Trophoblast cell (in vitro differentiated cells and primary cell): ENCODE measurements at regions not wholly inside any gene's neighbourhood (a gene's known extent, or its start where the extent isn't known, plus 50 kb on each side); places are given as distances from the start of the nearest gene placed in this dataset.

Source experiments
- DNase-seq, 2 donors: peaks; one replicate each; pipeline ENCODE4 v3.0.0-alpha.2; 2016
- H2AFZ ChIP-seq: 2 replicates; pipeline ENCODE4 v1.6.1; 2013; ENCODE audit warnings: low read length, moderate library complexity, mild to moderate bottlenecking; ENCODE audit not compliant: insufficient read depth, poor library complexity
- H2AK5ac ChIP-seq: 2 replicates; pipeline ENCODE4 v1.6.1; 2013; ENCODE audit warnings: mild to moderate bottlenecking, low read length
- H2BK120ac ChIP-seq: 2 replicates; pipeline ENCODE4 v1.6.1; 2013; ENCODE audit warnings: low read length, mild to moderate bottlenecking, moderate library complexity; ENCODE audit not compliant: insufficient read depth, poor library complexity
- H2BK12ac ChIP-seq: 2 replicates; pipeline ENCODE4 v1.6.1; 2013; ENCODE audit warnings: mild to moderate bottlenecking, low read length, moderate library complexity
- H2BK5ac ChIP-seq: 2 replicates; pipeline ENCODE4 v1.6.1; 2013; ENCODE audit warnings: low read length, low read depth, moderate library complexity, mild to moderate bottlenecking; ENCODE audit not compliant: poor library complexity
- H3K14ac ChIP-seq: 2 replicates; pipeline ENCODE4 v1.6.1; 2013; ENCODE audit warnings: mild to moderate bottlenecking, low read length
- H3K18ac ChIP-seq: 2 replicates; pipeline ENCODE4 v1.6.1; 2013; ENCODE audit warnings: mild to moderate bottlenecking, low read length
- H3K23ac ChIP-seq: 2 replicates; pipeline ENCODE4 v1.6.1; 2013; ENCODE audit warnings: low read length
- H3K27ac ChIP-seq: 2 replicates; pipeline ENCODE4 v1.5.1; 2013; ENCODE audit warnings: low read depth, mild to moderate bottlenecking, inconsistent platforms, low read length, moderate library complexity
- H3K27me3 ChIP-seq: 2 replicates; pipeline ENCODE4 v1.6.1; 2013; ENCODE audit warnings: inconsistent platforms, mild to moderate bottlenecking, low read length, moderate library complexity; ENCODE audit not compliant: insufficient read depth
- H3K36me3 ChIP-seq, 2 experiments: 1 replicate in 1 of 2; 2 replicates in 1 of 2; pipeline ENCODE4 v1.6.1; 2013; ENCODE audit warnings: low read length in 2 of 2, mild to moderate bottlenecking in 2 of 2, moderate library complexity in 1 of 2; ENCODE audit not compliant: insufficient read depth in 2 of 2, control insufficient read depth in 1 of 2
- H3K4ac ChIP-seq: 2 replicates; pipeline ENCODE4 v1.6.1; 2013; ENCODE audit warnings: low read depth, mild to moderate bottlenecking, low read length, moderate library complexity
- H3K4me1 ChIP-seq, 2 experiments: 1 replicate in 1 of 2; 2 replicates in 1 of 2; pipeline ENCODE4 v1.6.1; 2013; ENCODE audit warnings: low read length in 2 of 2, mild to moderate bottlenecking in 2 of 2, moderate library complexity in 1 of 2; ENCODE audit not compliant: insufficient read depth in 2 of 2, control insufficient read depth in 1 of 2
- H3K4me2 ChIP-seq: 2 replicates; pipeline ENCODE4 v1.6.1; 2013; ENCODE audit warnings: inconsistent platforms, mild to moderate bottlenecking, low read length, moderate library complexity
- H3K4me3 ChIP-seq: 2 replicates; pipeline ENCODE4 v1.5.1; 2013; ENCODE audit warnings: mild to moderate bottlenecking, low read depth, low read length, inconsistent platforms
- H3K79me1 ChIP-seq: one replicate; pipeline ENCODE4 v1.6.1; 2013; ENCODE audit warnings: low read length
- H3K79me2 ChIP-seq: 2 replicates; pipeline ENCODE4 v1.6.1; 2013; ENCODE audit warnings: low read length, mild to moderate bottlenecking; ENCODE audit not compliant: control insufficient read depth, insufficient read depth, poor library complexity
- H3K9ac ChIP-seq: 2 replicates; pipeline ENCODE4 v1.6.1; 2013; ENCODE audit warnings: mild to moderate bottlenecking, low read length
- H3K9me3 ChIP-seq: 2 replicates; pipeline ENCODE4 v1.6.1; 2013; ENCODE audit warnings: low read depth, mild to moderate bottlenecking, control low read depth, inconsistent platforms, low read length; ENCODE audit not compliant: insufficient read depth
- H4K12ac ChIP-seq: 2 replicates; pipeline ENCODE4 v1.6.1; 2013; ENCODE audit warnings: low read depth, mild to moderate bottlenecking, low read length, moderate library complexity
- H4K8ac ChIP-seq: 2 replicates; pipeline ENCODE4 v1.6.1; 2013; ENCODE audit warnings: low read depth, mild to moderate bottlenecking, low read length, moderate library complexity
- H4K91ac ChIP-seq: one replicate; pipeline ENCODE4 v1.6.1; 2013; ENCODE audit warnings: low read depth, mild to moderate bottlenecking, low read length, moderate library complexity
- WGBS: extraction: QIAGEN DNeasy Blood & Tissue Kit; methylation state at CpG from one replicate; pipeline ENCODE4 v1.1.7; 2013; ENCODE audit warnings: missing lambda C conversion rate; ENCODE audit not compliant: insufficient read length, insufficient coverage; ENCODE audit errors: extremely low coverage; 5-methylcytosine and 5-hydroxymethylcytosine counted together

GRCh38 chr1:40921522-40921921, 58.0 kb upstream of the CTPS1 start:
- Histone ChIP-seq H2BK5ac (no peak overlapping the region), H3K27ac (no peak overlapping the region), H3K79me1 (no peaks in the 10 kb centered on the region), H3K4ac (no peak overlapping the region), H3K4me2 (no peak overlapping the region), H2BK12ac (no peak overlapping the region), H3K9ac (no peak overlapping the region), H3K4me3 (no peak overlapping the region), H3K18ac (no peak overlapping the region), H4K12ac (no peak overlapping the region), H4K8ac (no peak overlapping the region), H2BK120ac (no peak overlapping the region), H4K91ac (no peak overlapping the region), H3K9me3 (peaks cover 1% of the 10 kb centered on the region), H2AFZ (no peak overlapping the region), H3K27me3 (no peaks in the 10 kb centered on the region), H3K79me2 (no peaks in the 10 kb centered on the region), H3K14ac (no peak overlapping the region), H2AK5ac (no peak overlapping the region), H3K23ac (no peak overlapping the region), H3K36me3 (no peaks in the 10 kb centered on the region), H3K4me1 (peaks cover 0 to 7% of the 10 kb centered on the region in 2 experiments)
- no peak for DNase-seq
- WGBS, result no CpG with 5 or more reads among the region's 4 CpGs

GRCh38 chr1:40921981-40922677, 57.4 kb upstream of the CTPS1 start:
- Histone ChIP-seq H3K27me3 (no peaks in the 10 kb centered on the region), H2AFZ (no peak overlapping the region), H3K23ac (no peak overlapping the region), H3K9ac (no peak overlapping the region), H3K4me1 (peaks cover 0 to 7% of the 10 kb centered on the region in 2 experiments), H3K9me3 (peaks cover 1% of the 10 kb centered on the region), H2BK12ac (no peak overlapping the region), H3K4ac (no peak overlapping the region), H2BK5ac (no peak overlapping the region), H3K4me3 (no peak overlapping the region), H2BK120ac (no peak overlapping the region), H4K8ac (no peak overlapping the region), H3K79me1 (no peaks in the 10 kb centered on the region), H3K36me3 (no peaks in the 10 kb centered on the region), H3K4me2 (no peak overlapping the region), H3K18ac (no peak overlapping the region), H4K91ac (no peak overlapping the region), H4K12ac (no peak overlapping the region), H3K14ac (no peak overlapping the region), H3K27ac (no peak overlapping the region), H2AK5ac (no peak overlapping the region), H3K79me2 (no peaks in the 10 kb centered on the region)
- no CpG with 5 or more reads among the region's 3 CpGs for WGBS
- no peak for DNase-seq

- H3K27me3 ChIP-seq, result no peaks in the 10 kb centered on the region
- H3K4me3 ChIP-seq, result no peak overlapping the region
- no peak overlapping the region for H4K91ac ChIP-seq
- peaks cover 1% of the 10 kb centered on the region for H3K9me3 ChIP-seq
- DNase-seq, result no peak
- H3K14ac ChIP-seq, result no peak overlapping the region
- H2AK5ac ChIP-seq, result no peak overlapping the region
- H2BK5ac ChIP-seq, result no peak overlapping the region
- no peak overlapping the region for H3K9ac ChIP-seq
- no CpG with 5 or more reads among the region's 11 CpGs for WGBS
- H4K12ac ChIP-seq, result no peak overlapping the region
- H4K8ac ChIP-seq, result no peak overlapping the region
- no peaks in the 10 kb centered on the region for H3K36me3 ChIP-seq
- H3K79me2 ChIP-seq, result no peaks in the 10 kb centered on the region
- no peak overlapping the region for H3K4ac ChIP-seq
- H2BK120ac ChIP-seq, result no peak overlapping the region
- no peak overlapping the region for H2AFZ ChIP-seq
- H3K79me1 ChIP-seq, result no peaks in the 10 kb centered on the region
- no peak overlapping the region for H3K18ac ChIP-seq
- H3K27ac ChIP-seq, result no peak overlapping the region
- H3K23ac ChIP-seq, result no peak overlapping the region
- peaks cover 0 to 7% of the 10 kb centered on the region in 2 experiments for H3K4me1 ChIP-seq
- H3K4me2 ChIP-seq, result no peak overlapping the region
- H2BK12ac ChIP-seq, result no peak overlapping the region
Observed at GRCh38 chr1:40922969-40923368, 56.5 kb upstream of the CTPS1 start.

- Histone ChIP-seq H3K79me2 (no peaks in the 10 kb centered on the region), H3K4me1 (peaks cover 0 to 5% of the 10 kb centered on the region in 2 experiments), H3K18ac (no peak overlapping the region), H2AK5ac (no peak overlapping the region), H3K27ac (no peak overlapping the region), H3K4me2 (no peak overlapping the region), H3K79me1 (no peaks in the 10 kb centered on the region), H2BK120ac (no peak overlapping the region), H3K9me3 (peaks cover 1% of the 10 kb centered on the region), H3K27me3 (no peaks in the 10 kb centered on the region), H4K91ac (no peak overlapping the region), H2AFZ (no peak overlapping the region), H4K12ac (no peak overlapping the region), H3K36me3 (no peaks in the 10 kb centered on the region), H3K9ac (no peak overlapping the region), H3K4me3 (no peak overlapping the region), H4K8ac (no peak overlapping the region), H2BK12ac (no peak overlapping the region), H3K4ac (no peak overlapping the region), H3K14ac (no peak overlapping the region), H3K23ac (no peak overlapping the region), H2BK5ac (no peak overlapping the region)
- no CpG with 5 or more reads among the region's 3 CpGs for WGBS
- no peak for DNase-seq
Observed at GRCh38 chr1:40923511-40924020, 55.9 kb upstream of the CTPS1 start.
